Brain microvascular endothelial cell (primary cell): ENCODE measurements at regions not wholly inside any gene's neighbourhood (a gene's known extent, or its start where the extent isn't known, plus 50 kb on each side); places are given as distances from the start of the nearest gene placed in this dataset.

Experiments
- DNase-seq: peaks from one replicate; pipeline ENCODE4 v3.0.0-alpha.2; 2020
- H3K27ac ChIP-seq: fragments of 250-450 bp; sonication (Bioruptor Pico); 2 replicates; pipeline ENCODE4 v1.5.1; 2020; ENCODE audit warnings: mild to moderate bottlenecking, moderate library complexity
- H3K27me3 ChIP-seq: fragments of 250-450 bp; sonication (Bioruptor Pico); replicated peaks from 2 replicates; pipeline ENCODE4 v1.5.1; 2020; ENCODE audit warnings: mild to moderate bottlenecking
- H3K36me3 ChIP-seq: fragments of 250-450 bp; sonication (Bioruptor Pico); replicated peaks from 2 replicates; pipeline ENCODE4 v1.5.1; 2020; ENCODE audit warnings: mild to moderate bottlenecking
- H3K4me3 ChIP-seq: 2 replicates; pipeline ENCODE4 v1.5.1; 2011; ENCODE audit warnings: low read depth, mild to moderate bottlenecking, control low read depth, low read length, moderate library complexity
- in situ Hi-C: cut with HindIII; loops from 2 replicates; pipeline ENCODE4 v1.10.0; 2017; ENCODE audit warnings: low sequenced_read_pairs, low pct_ligation_motif_present
- TF ChIP-seq, protein P1 (sequence below): IDR thresholded peaks from 2 replicates; pipeline ENCODE4 v1.5.1; 2011; ENCODE audit warnings: low read depth, mild to moderate bottlenecking, moderate library complexity, low read length, control low read depth, inconsistent platforms; ENCODE audit errors: missing control alignments

- in situ Hi-C loops: no loop called here
- no peaks in the 10 kb centered on the region for H3K27me3 ChIP-seq
- no peak overlapping the region for H3K4me3 ChIP-seq
- H3K36me3 ChIP-seq: no peaks in the 10 kb centered on the region
- TF ChIP-seq, protein P1, sequence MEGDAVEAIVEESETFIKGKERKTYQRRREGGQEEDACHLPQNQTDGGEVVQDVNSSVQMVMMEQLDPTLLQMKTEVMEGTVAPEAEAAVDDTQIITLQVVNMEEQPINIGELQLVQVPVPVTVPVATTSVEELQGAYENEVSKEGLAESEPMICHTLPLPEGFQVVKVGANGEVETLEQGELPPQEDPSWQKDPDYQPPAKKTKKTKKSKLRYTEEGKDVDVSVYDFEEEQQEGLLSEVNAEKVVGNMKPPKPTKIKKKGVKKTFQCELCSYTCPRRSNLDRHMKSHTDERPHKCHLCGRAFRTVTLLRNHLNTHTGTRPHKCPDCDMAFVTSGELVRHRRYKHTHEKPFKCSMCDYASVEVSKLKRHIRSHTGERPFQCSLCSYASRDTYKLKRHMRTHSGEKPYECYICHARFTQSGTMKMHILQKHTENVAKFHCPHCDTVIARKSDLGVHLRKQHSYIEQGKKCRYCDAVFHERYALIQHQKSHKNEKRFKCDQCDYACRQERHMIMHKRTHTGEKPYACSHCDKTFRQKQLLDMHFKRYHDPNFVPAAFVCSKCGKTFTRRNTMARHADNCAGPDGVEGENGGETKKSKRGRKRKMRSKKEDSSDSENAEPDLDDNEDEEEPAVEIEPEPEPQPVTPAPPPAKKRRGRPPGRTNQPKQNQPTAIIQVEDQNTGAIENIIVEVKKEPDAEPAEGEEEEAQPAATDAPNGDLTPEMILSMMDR: no peak
- no peak overlapping the region for H3K27ac ChIP-seq
- peak; percentile 49 for DNase-seq
These were observed 96.2 kb upstream of the STK39 start for GRCh38 chr2:168343586-168343985.

DNA sequence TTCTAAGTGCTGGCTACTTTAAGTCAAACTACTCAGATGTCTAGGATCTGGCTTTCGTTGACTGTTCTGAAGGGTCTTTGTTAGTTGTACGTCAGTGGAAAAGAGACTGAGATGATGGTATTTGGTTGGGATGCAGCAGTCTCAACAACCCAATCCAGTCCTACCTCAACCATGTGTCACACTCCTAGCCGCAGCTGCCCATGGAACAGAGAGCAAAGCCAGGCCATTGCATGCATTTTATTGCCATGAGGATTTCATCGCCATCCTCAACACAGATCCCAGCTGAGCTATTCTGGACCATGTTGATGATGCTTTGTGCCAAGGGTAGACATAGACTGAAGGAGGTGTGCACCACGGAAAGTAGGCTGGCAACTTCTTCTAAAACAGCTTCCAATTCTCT lies 97.3 kb upstream of the STK39 start:
- Histone ChIP-seq H3K36me3 (no peaks in the 10 kb centered on the region), H3K27ac (no peak overlapping the region), H3K4me3 (no peak overlapping the region), H3K27me3 (no peaks in the 10 kb centered on the region)
- TF ChIP-seq, protein P1: no peak
- in situ Hi-C loops: no loop called here
- DNase-seq: no peak

DNA sequence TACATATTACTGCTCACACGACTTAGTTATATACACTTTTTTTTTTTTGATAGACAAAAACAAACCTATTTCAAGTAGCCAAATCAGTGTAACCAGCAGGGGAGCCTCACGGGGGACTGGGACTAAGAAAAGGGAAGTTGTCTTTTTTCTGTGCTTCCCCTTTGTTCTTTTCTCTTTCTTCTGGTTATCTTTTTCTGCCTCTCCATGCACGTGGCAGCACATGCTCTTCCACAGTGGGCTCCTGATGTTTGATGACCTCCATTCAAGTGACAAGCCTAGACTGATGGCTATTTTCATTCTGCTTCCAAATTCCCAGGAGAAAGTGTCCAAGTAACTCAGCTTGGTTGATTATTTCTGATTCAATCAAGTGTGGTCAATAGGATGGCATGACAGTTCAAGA lies 98.2 kb upstream of the STK39 start:
- Histone ChIP-seq H3K27ac (no peak overlapping the region), H3K27me3 (no peaks in the 10 kb centered on the region), H3K36me3 (no peaks in the 10 kb centered on the region), H3K4me3 (no peak overlapping the region)
- DNase-seq: no peak
- in situ Hi-C loops: no loop called here
- TF ChIP-seq, protein P1: no peak

DNA sequence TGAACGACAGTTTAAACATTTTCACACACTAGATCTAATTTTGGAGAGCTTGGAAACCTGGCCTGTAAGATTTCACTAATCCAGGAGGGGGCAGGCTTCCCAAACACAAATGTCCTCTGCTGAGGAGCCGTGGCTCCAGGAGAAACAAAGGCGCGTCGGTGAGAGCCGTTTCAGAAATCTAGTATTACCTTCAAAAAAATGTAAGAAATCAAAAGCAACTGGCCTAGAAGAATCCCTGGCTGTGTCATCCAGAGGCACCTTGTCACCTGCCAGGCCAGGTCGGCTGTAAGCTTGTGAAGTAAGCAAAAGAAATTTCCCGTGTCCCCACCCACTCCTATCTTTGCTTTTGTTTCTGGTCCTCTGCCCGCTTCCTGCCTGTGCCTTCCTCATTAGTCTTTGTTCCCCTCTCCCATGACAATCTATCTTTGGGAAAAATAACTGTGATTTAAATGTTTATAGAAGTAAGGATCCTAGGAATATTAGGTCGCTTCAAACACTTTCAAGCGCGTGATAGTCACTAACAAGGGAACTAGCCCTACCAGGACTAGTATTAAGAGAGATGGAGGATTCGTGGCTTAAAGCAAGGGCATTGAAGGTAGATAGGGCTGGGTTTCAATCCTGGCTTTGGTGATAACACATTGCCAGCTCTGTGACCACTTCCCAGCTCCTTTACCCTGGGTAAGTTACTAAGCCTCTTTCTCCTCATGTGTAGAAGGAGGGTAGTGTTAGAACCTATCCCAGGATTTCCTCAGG lies 99.5 kb upstream of the STK39 start:
- in situ Hi-C loops: no loop called here
- H3K4me3 ChIP-seq: peak overlapping the region; percentile 63
- H3K27ac ChIP-seq: no peak overlapping the region
- H3K36me3 ChIP-seq: no peaks in the 10 kb centered on the region
- TF ChIP-seq, protein P1: peak; percentile 75
- DNase-seq: peak; percentile 59
- H3K27me3 ChIP-seq: no peaks in the 10 kb centered on the region

DNA sequence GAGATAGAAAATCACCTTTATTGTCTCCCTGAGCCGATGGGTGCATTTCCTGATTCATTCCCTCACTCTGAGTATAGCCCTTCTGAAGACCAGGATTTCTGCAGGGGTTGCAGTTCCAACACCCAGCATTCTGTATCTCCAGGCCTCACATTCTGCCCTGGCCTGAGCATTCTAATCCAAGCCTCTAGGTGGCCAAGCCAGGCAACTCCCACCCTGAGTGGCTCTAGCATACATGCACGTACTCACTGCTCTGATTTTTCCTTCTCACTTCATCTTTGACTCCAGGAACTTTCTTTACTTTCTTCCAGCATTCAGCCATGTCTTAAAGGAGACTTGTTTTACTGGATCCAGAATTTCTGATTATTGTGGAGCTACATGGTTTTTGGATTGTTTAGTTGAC lies 100.7 kb upstream of the STK39 start:
- H3K27me3 ChIP-seq: no peaks in the 10 kb centered on the region
- peak; percentile 48 for DNase-seq
- TF ChIP-seq, protein P1: peak; percentile 83
- no peak overlapping the region for H3K27ac ChIP-seq
- in situ Hi-C loops: no loop called here
- no peak overlapping the region for H3K4me3 ChIP-seq
- H3K36me3 ChIP-seq: no peaks in the 10 kb centered on the region

- H3K4me3 ChIP-seq: no peak overlapping the region
- H3K36me3 ChIP-seq: no peaks in the 10 kb centered on the region
- in situ Hi-C loops: no loop called here
- no peak overlapping the region for H3K27ac ChIP-seq
- TF ChIP-seq, protein P1: peak; percentile 13
- no peak for DNase-seq
- H3K27me3 ChIP-seq: no peaks in the 10 kb centered on the region
These were observed 103.0 kb upstream of the STK39 start for GRCh38 chr2:168350380-168350779.
